Heart left ventricle (tissue), 16 donors: ENCODE measurements at regions not wholly inside any gene's neighbourhood (a gene's known extent, or its start where the extent isn't known, plus 50 kb on each side); places are given as distances from the start of the nearest gene placed in this dataset.

Experiments used
- ATAC-seq, 4 donors: fragments of 200-7000 bp; cut with Tn5 transposase; one replicate each; pipeline ENCODE4 v1.9.1; 2020 to 2022; ENCODE audit warnings: moderate library complexity in 4 of 4, mild to moderate bottlenecking in 3 of 4, moderate number of reproducible peaks in 1 of 4
- DNase-seq, 5 donors: peaks; one replicate each; pipeline ENCODE4 v3.0.0-alpha.2; 2020
- H3K27ac ChIP-seq, 12 donors: fragments of 200-600 bp; sonication (generic) in 4 of 12; one replicate each; pipeline versions ENCODE4 v1.5.0 to v1.8.0; 2016 to 2022; ENCODE audit warnings: mild to moderate bottlenecking in 2 of 12
- H3K27me3 ChIP-seq, 9 donors: fragments of 200-600 bp; sonication (generic) in 2 of 9; one replicate each; pipeline versions ENCODE4 v1.5.1 to v1.8.0; 2016 to 2022; ENCODE audit warnings: mild to moderate bottlenecking in 3 of 9
- H3K36me3 ChIP-seq, 9 donors: fragments of 200-600 bp; sonication (generic) in 2 of 9; one replicate each; pipeline versions ENCODE4 v1.5.0 to v1.8.0; 2018 to 2022; ENCODE audit warnings: mild to moderate bottlenecking in 2 of 9
- H3K4me1 ChIP-seq, 12 donors: fragments of 200-600 bp; sonication (generic) in 4 of 12; one replicate each; pipeline versions ENCODE4 v1.5.0 to v1.8.0; 2016 to 2022; ENCODE audit warnings: mild to moderate bottlenecking in 3 of 12
- H3K4me3 ChIP-seq, 12 donors: fragments of 200-600 bp; sonication (generic) in 4 of 12; one replicate each; pipeline versions ENCODE4 v1.5.0 to v1.8.0; 2017 to 2022; ENCODE audit warnings: mild to moderate bottlenecking in 9 of 12, moderate library complexity in 4 of 12
- H3K9me3 ChIP-seq, 12 donors: fragments of 200-600 bp; sonication (generic) in 4 of 12; one replicate each; pipeline versions ENCODE4 v1.5.0 to v1.8.0; 2016 to 2022; ENCODE audit warnings: mild to moderate bottlenecking in 1 of 12
- POLR2A ChIP-seq, 2 donors: fragments of 450-650 bp; IDR thresholded peaks; one replicate each; pipeline ENCODE4 v1.6.1; 2017; ENCODE audit warnings: antibody characterized with exemption in 2 of 2, mild to moderate bottlenecking in 2 of 2, moderate library complexity in 2 of 2
- WGBS, 4 donors: extraction: QIAGEN DNeasy Blood & Tissue Kit in 2 of 4; methylation state at CpG; one replicate each; pipeline versions ENCODE4 v1.1.5 to v1.1.7; 2013 to 2018; 5-methylcytosine and 5-hydroxymethylcytosine counted together
- intact Hi-C, 10 donors: fragments of 100-400 bp; cut with DNase I; formaldehyde crosslinking; loops; one replicate each; pipeline versions ENCODE4 v1.11.1 to v1.14.2; 2022
- TF ChIP-seq, protein P1 (sequence below), 12 donors: fragments of 200-600 bp; sonication (generic) in 4 of 12; IDR thresholded peaks; one replicate each; pipeline versions ENCODE4 v1.5.0 to v1.8.0; 2018 to 2022; ENCODE audit warnings: antibody characterized with exemption in 12 of 12, mild to moderate bottlenecking in 5 of 12
- donor health status: ischemic (EF 13 %, LVEDD 7.1; RV severe dilation, severe dysfunction).
- donor health status: healthy with polysubstance abuse.
- donor health status: DM: no; HTN: yes; CAD: no.
- donor health status: DM: no; HTN: no; CAD: no.
- donor health status: ischemic (EF 25% LVEDD 6.9; RV normal size, moderate dysfunction).
- donor health status: ischemic (EF 25% LVEDD 5.7; RV mildly dilated, moderate dysfunction).
- donor health status: healthy.
- donor health status: DM: yes; HTN: yes; CAD: no.
- donor health status: ischemic (EF 35%, LVEDD 5.7; RV mildly dilated, moderate dysfunction).
- donor health status: nonischemic (EF 11% LVEDD 7.7; RV severe dilation, severe dysfunction).
- donor health status: DM: yes; HTN: yes; CAD: no.
- donor health status: PGD.
- donor health status: ischemic (EF 29% LVEDD 5.4; RV normal size, mild dysfunction).
- donor health status: nonischemic (EF 23%, LVEDD 6.1; RV moderate dilation, normal function).

DNA sequence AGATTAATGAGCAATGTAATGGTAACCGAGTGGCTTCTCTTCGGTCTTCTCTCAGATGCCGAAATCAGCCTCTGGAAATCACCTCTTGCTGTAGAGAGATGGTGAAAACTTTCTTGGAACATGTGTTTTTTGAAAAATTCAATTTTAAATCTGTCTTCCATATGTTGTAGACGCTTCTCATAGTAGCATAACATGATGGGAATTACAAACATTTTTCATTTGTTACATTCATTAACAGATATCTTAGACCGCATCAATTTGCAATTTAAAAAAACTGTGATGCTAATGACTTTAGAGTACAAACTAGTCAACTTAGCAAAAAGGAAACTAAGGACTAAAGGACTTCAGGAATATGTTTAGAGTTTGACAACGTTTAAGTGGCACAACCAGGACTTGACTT is 275.2 kb downstream of the ASXL3 start:
- H3K27me3 ChIP-seq, result no peaks in the 10 kb centered on the region
- 82 to 89% (median 87%) methylated on average over 6 of the region's 6 CpGs for WGBS, 4 donors
- no peak overlapping the region for H3K27ac ChIP-seq
- ATAC-seq (no peak), DNase-seq (no peak)
- no peaks in the 10 kb centered on the region for H3K36me3 ChIP-seq
- no peaks in the 10 kb centered on the region for H3K4me1 ChIP-seq
- TF ChIP-seq POLR2A (IDR thresholded peaks at IDR 0.05), result no peak
- TF ChIP-seq, protein P1, sequence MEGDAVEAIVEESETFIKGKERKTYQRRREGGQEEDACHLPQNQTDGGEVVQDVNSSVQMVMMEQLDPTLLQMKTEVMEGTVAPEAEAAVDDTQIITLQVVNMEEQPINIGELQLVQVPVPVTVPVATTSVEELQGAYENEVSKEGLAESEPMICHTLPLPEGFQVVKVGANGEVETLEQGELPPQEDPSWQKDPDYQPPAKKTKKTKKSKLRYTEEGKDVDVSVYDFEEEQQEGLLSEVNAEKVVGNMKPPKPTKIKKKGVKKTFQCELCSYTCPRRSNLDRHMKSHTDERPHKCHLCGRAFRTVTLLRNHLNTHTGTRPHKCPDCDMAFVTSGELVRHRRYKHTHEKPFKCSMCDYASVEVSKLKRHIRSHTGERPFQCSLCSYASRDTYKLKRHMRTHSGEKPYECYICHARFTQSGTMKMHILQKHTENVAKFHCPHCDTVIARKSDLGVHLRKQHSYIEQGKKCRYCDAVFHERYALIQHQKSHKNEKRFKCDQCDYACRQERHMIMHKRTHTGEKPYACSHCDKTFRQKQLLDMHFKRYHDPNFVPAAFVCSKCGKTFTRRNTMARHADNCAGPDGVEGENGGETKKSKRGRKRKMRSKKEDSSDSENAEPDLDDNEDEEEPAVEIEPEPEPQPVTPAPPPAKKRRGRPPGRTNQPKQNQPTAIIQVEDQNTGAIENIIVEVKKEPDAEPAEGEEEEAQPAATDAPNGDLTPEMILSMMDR (IDR thresholded peaks at IDR 0.05), result no peak
- H3K9me3 ChIP-seq, result no peaks in the 10 kb centered on the region
- intact Hi-C loops, result no loop called here
- no peak overlapping the region for H3K4me3 ChIP-seq

DNA sequence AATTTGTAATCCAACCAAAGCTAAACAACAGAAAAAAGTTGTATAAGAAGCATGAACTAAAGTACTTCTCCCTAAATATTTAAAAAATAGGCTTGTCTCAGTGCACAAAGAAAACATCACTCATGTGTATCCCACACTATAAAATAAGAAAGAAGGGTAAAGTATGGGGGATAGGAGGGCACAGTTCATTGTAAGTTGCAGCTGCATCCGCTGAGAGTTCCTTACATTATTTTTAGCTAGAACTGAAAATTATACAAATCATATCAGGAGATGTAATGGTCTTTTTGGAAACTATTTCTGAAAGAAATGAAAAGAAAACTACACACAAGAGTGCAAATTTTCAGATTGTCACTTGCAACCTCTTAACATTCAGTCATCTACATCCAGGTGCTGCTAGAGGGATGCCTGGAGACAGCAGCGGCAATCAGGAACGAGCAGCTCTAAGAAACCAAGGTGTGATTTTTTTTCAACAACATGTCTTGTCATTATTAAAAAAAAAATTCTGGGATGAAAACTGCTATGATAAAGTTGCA is 273.6 kb downstream of the ASXL3 start:
- no peak for TF ChIP-seq POLR2A (IDR thresholded peaks at IDR 0.05)
- TF ChIP-seq, protein P1 (IDR thresholded peaks at IDR 0.05), result no peak
- H3K9me3 ChIP-seq, result no peaks in the 10 kb centered on the region
- no peaks in the 10 kb centered on the region for H3K27me3 ChIP-seq
- ATAC-seq (no peak), DNase-seq (no peak)
- intact Hi-C loops, result no loop called here
- no peaks in the 10 kb centered on the region for H3K4me1 ChIP-seq
- no peak overlapping the region for H3K4me3 ChIP-seq
- no peaks in the 10 kb centered on the region for H3K36me3 ChIP-seq
- no peak overlapping the region for H3K27ac ChIP-seq
- 87 to 90% (median 87%) methylated on average over 3 of the region's 3 CpGs for WGBS, 4 donors

DNA sequence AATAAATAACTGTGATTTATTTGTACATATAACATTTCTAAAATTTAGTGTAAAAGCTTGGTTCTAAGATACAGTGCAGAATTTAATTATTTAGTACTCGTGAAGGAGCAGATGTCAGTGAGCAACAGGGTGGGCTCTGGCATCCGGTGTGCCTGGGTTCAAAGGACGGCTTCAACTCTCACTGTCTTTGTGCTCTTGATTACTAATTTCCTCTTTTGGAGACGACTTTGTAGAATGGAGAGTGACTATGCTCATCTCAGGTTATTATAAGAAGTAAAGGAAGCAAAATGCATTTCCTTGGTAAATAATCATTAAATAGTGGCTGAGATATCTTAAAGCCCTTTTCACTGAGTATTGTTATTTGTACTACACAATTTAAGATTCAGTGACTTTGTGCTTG is 271.7 kb downstream of the ASXL3 start:
- H3K36me3 ChIP-seq, result no peaks in the 10 kb centered on the region
- WGBS, 4 donors, result 29 to 59% (median 49%) methylated on average over 4 of the region's 4 CpGs
- H3K27ac ChIP-seq, result no peak overlapping the region
- no peak overlapping the region for H3K4me3 ChIP-seq
- ATAC-seq, result no peak
- intact Hi-C loops, result no loop called here
- no peaks in the 10 kb centered on the region for H3K4me1 ChIP-seq
- no peak for DNase-seq
- H3K9me3 ChIP-seq, result no peaks in the 10 kb centered on the region
- no peaks in the 10 kb centered on the region for H3K27me3 ChIP-seq
- TF ChIP-seq, protein P1 (IDR thresholded peaks at IDR 0.05), result no peak
- no peak for TF ChIP-seq POLR2A (IDR thresholded peaks at IDR 0.05)

DNA sequence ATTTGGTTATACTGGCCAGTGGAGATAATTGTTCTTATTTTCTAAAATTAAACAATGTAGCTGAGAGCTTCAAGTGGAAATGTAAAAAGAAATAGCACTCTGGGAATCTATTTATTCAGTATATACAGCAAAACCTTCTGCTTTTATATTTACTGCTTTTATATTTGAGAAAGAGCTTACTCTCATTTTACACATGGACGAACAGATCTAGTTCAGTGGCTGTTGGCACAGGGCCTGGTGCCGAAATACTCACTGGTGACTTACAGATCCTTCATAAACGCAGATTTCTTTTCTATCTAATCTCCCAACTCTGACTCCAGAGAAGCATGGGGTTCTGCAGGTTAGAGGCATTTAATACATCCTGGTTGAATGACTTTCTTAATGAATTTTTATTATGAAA is 266.2 kb downstream of the ASXL3 start:
- H3K27me3 ChIP-seq, result no peaks in the 10 kb centered on the region
- TF ChIP-seq, protein P1 (IDR thresholded peaks at IDR 0.05), result no peak
- TF ChIP-seq POLR2A (IDR thresholded peaks at IDR 0.05), result no peak
- intact Hi-C loops, result no loop called here

More for the DNA sequence above, 266.2 kb downstream of the ASXL3 start:
- ATAC-seq, result no peak
- no peaks in the 10 kb centered on the region for H3K36me3 ChIP-seq
- H3K4me3 ChIP-seq, result no peak overlapping the region
- H3K4me1 ChIP-seq, result no peaks in the 10 kb centered on the region
- H3K27ac ChIP-seq, result no peak overlapping the region
- no peaks in the 10 kb centered on the region for H3K9me3 ChIP-seq
- DNase-seq, result no peak
- 46 to 51% (median 48%) methylated on average over 3 of the region's 3 CpGs for WGBS, 4 donors
